KMS-11 (cell line): ENCODE measurements at regions not wholly inside any gene's neighbourhood (a gene's known extent, or its start where the extent isn't known, plus 50 kb on each side); places are given as distances from the start of the nearest gene placed in this dataset.

Source experiments
- H2AFZ ChIP-seq: fragments of 200-600 bp; sonication (generic); 2 replicates; pipeline ENCODE4 v1.6.1; 2016; ENCODE audit warnings: antibody characterized with exemption, mixed run types, low read depth
- H3K27ac ChIP-seq: fragments of 200-600 bp; sonication (generic); 2 replicates; pipeline ENCODE4 v1.6.1; 2016; ENCODE audit warnings: mild to moderate bottlenecking, mixed run types
- H3K27me3 ChIP-seq: fragments of 200-600 bp; sonication (generic); 2 replicates; pipeline ENCODE4 v1.6.1; 2017; ENCODE audit warnings: mild to moderate bottlenecking, low read depth, mixed run types, moderate library complexity; ENCODE audit not compliant: insufficient read depth
- H3K36me3 ChIP-seq: fragments of 200-600 bp; sonication (generic); 2 replicates; pipeline ENCODE4 v1.6.1; 2017; ENCODE audit warnings: mild to moderate bottlenecking, mixed run types; ENCODE audit not compliant: insufficient read depth
- H3K4me1 ChIP-seq: fragments of 200-600 bp; sonication (generic); 2 replicates; pipeline ENCODE4 v1.6.1; 2016; ENCODE audit warnings: mild to moderate bottlenecking, low read depth, mixed run types; ENCODE audit not compliant: poor library complexity, severe bottlenecking
- H3K4me2 ChIP-seq: fragments of 200-600 bp; sonication (generic); 2 replicates; pipeline ENCODE4 v1.7.0; 2016; ENCODE audit warnings: mild to moderate bottlenecking, mixed run types
- H3K4me3 ChIP-seq: fragments of 200-600 bp; sonication (generic); IDR thresholded peaks from 2 replicates; pipeline ENCODE4 v1.6.1; 2017; ENCODE audit warnings: low read depth, low read length, mixed read lengths; ENCODE audit not compliant: insufficient read depth
- H3K79me2 ChIP-seq: fragments of 200-600 bp; sonication (generic); 2 replicates; pipeline ENCODE4 v1.6.1; 2016; ENCODE audit warnings: low read depth, mixed run types; ENCODE audit not compliant: insufficient read depth
- H3K9ac ChIP-seq: fragments of 200-600 bp; sonication (generic); 2 replicates; pipeline ENCODE4 v1.6.1; 2016; ENCODE audit warnings: mild to moderate bottlenecking, mixed run types
- H4K20me1 ChIP-seq: fragments of 200-600 bp; sonication (generic); 2 replicates; pipeline ENCODE4 v1.6.1; 2016; ENCODE audit warnings: mild to moderate bottlenecking, mixed run types; ENCODE audit not compliant: insufficient read depth
- TF ChIP-seq, protein P1 (sequence below): fragments of 200-600 bp; sonication (generic); conservative IDR thresholded peaks from 2 replicates; pipeline ENCODE4 v1.6.1; 2017; ENCODE audit warnings: low read depth, mild to moderate bottlenecking, antibody characterized with exemption, low read length, moderate library complexity, mixed read lengths

DNA sequence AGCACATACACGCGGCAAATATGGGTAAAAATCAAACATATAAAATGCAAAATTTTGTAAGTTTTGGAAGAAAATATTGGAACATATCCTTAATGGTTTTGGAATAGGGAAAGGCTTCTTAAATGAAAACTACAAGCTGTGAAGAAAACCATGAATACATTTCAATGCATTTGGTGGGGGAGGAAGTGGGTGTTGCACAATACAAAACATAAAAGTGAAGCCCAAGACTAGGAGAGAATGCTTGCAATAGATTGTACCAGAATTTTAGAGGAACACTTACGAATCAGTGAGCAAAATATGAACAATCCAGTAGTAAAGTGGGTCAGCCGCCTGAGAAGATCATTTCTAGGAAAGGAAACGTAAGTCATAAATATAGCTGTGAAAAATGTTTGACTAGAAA is 322.6 kb upstream of the MKI67 start:
- Histone ChIP-seq H4K20me1 (no peaks in the 10 kb centered on the region), H3K79me2 (no peaks in the 10 kb centered on the region), H3K9ac (no peak overlapping the region), H3K27ac (no peak overlapping the region), H3K36me3 (no peaks in the 10 kb centered on the region), H3K4me3 (no peak overlapping the region), H3K4me1 (no peaks in the 10 kb centered on the region), H3K27me3 (no peaks in the 10 kb centered on the region), H3K4me2 (no peak overlapping the region), H2AFZ (no peak overlapping the region)
- TF ChIP-seq, protein P1, sequence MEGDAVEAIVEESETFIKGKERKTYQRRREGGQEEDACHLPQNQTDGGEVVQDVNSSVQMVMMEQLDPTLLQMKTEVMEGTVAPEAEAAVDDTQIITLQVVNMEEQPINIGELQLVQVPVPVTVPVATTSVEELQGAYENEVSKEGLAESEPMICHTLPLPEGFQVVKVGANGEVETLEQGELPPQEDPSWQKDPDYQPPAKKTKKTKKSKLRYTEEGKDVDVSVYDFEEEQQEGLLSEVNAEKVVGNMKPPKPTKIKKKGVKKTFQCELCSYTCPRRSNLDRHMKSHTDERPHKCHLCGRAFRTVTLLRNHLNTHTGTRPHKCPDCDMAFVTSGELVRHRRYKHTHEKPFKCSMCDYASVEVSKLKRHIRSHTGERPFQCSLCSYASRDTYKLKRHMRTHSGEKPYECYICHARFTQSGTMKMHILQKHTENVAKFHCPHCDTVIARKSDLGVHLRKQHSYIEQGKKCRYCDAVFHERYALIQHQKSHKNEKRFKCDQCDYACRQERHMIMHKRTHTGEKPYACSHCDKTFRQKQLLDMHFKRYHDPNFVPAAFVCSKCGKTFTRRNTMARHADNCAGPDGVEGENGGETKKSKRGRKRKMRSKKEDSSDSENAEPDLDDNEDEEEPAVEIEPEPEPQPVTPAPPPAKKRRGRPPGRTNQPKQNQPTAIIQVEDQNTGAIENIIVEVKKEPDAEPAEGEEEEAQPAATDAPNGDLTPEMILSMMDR = no peak

DNA sequence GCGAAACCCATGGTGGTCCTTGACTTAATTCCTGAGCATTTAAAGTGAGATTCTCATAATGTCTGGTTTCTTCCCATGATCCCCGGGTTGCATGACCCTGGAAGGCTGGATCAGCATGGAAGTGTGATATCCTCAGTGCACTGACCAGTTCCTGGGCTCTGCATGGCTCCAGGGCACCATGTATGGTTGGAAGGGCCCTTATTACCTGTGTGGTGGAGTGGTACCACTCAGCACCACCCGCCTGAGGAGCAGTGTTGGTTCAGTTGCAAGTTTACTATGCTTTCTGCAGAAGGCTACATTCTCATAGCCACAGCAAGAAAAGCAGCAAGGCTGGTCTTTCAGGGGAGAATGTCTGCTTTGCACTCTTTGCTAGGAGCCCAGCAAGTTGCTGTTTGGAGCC is 325.7 kb upstream of the MKI67 start:
- no peaks in the 10 kb centered on the region for H3K4me1 ChIP-seq
- no peak overlapping the region for H2AFZ ChIP-seq
- no peak overlapping the region for H3K4me2 ChIP-seq
- TF ChIP-seq, protein P1 = no peak
- no peaks in the 10 kb centered on the region for H3K27me3 ChIP-seq
- H3K79me2 ChIP-seq = no peaks in the 10 kb centered on the region
- H3K4me3 ChIP-seq = no peak overlapping the region
- no peak overlapping the region for H3K9ac ChIP-seq
- H4K20me1 ChIP-seq = no peaks in the 10 kb centered on the region
- H3K36me3 ChIP-seq = no peaks in the 10 kb centered on the region
- no peak overlapping the region for H3K27ac ChIP-seq

DNA sequence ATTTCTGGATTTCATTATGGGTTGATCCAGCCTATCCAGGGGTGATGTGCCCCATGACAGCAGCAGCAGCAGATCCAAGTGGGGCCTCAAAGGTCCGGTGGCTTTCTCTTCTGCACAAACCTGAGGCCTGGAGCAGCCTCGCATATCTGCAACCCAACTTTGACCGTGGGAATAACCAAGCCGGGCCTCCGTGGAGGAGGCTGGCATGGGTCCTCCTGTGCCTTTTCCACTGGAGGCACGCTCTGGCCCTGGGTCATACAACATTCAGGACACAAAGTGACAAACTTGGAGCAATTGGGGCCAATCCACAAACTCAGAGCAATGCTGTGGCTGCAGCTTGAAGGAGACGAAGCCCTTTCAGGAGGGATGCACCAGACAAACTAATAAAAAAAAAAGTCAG is 330.0 kb upstream of the MKI67 start:
- Histone ChIP-seq H3K27ac (no peak overlapping the region), H3K9ac (no peak overlapping the region), H3K4me1 (no peaks in the 10 kb centered on the region), H3K4me3 (no peak overlapping the region), H3K79me2 (no peaks in the 10 kb centered on the region), H3K27me3 (no peaks in the 10 kb centered on the region), H3K4me2 (no peak overlapping the region), H3K36me3 (no peaks in the 10 kb centered on the region), H2AFZ (no peak overlapping the region), H4K20me1 (no peaks in the 10 kb centered on the region)
- TF ChIP-seq, protein P1 = no peak

DNA sequence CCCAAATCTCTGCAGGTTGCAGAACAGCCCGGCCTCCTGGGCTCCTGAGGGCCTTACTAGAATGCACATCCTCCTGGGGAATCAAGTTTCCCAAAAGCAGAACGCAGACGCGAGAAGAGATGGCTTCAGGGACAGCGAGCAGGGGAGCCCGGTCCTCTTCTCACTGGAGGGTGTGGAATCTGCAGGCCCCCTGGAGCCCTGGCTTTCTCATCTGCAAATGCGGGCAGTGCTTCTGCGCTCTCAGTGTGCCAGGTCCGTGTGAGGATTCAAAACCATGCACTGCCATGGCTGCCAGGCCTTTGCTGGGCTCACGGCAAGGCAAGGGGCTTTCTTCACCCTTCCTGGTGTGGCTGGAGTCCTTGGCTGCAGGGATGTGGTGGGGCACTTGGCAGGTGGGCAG is 330.9 kb upstream of the MKI67 start:
- TF ChIP-seq, protein P1 = no peak
- Histone ChIP-seq H3K27ac (no peak overlapping the region), H3K27me3 (no peaks in the 10 kb centered on the region), H2AFZ (no peak overlapping the region), H3K4me2 (no peak overlapping the region), H3K4me3 (no peak overlapping the region), H3K36me3 (no peaks in the 10 kb centered on the region), H3K9ac (no peak overlapping the region), H3K4me1 (no peaks in the 10 kb centered on the region), H3K79me2 (no peaks in the 10 kb centered on the region), H4K20me1 (no peaks in the 10 kb centered on the region)

DNA sequence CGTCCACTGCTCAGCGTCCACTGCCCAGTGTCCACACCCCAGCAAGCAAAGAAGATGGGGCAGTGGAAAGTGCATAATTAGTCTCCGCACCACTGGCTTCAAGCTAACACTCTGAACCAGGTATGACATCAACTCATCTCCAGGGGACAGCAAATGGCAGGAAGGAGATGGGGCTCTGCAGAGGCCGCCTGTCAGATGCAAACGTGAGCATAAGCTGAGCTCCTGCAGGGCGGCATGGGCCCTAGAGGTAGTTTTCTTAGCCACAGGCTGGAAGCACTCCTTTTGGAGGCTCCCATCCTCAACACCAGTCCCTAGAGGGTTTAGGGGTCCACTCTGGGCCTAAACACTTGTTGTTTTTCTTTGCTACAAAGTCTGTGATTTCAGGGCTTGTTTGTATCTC is 335.8 kb upstream of the MKI67 start:
- H4K20me1 ChIP-seq = no peaks in the 10 kb centered on the region
- H3K4me3 ChIP-seq = no peak overlapping the region
- no peak overlapping the region for H3K27ac ChIP-seq
- no peak overlapping the region for H2AFZ ChIP-seq
- no peak overlapping the region for H3K4me2 ChIP-seq
- H3K9ac ChIP-seq = no peak overlapping the region
- H3K36me3 ChIP-seq = no peaks in the 10 kb centered on the region
- no peaks in the 10 kb centered on the region for H3K79me2 ChIP-seq
- no peaks in the 10 kb centered on the region for H3K4me1 ChIP-seq
- no peaks in the 10 kb centered on the region for H3K27me3 ChIP-seq
- TF ChIP-seq, protein P1 = no peak
